ENCODE measurements at regions not wholly inside any gene's neighbourhood (a gene's known extent, or its start where the extent isn't known, plus 50 kb on each side); places are given as distances from the start of the nearest gene placed in this dataset.

DNA sequence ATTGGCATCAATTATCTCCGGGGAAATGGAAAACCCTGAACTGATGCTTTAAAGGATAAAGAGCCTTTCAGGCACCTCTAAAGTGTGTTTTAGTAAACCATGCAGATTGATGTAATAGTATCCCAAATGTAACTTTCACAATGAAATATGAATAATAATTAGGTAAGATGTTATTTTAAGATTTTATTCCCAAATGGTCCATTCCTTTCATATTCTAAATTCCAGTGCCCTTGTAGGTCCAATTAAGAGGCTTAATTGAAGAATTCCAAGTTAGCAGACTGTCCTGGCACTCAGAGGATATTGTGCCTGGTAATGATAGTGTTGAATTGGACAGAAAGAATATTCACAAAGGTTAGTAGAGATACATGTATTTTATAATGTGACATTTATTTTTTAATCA lies 352.5 kb upstream of the NUDT12 start:
- intact Hi-C loops (cut with micrococcal nuclease) = no loop called here
- DNase-seq (ENCODE audit: low read depth, low spot score) (no peak), FAIRE-seq (no peak)
- no peak overlapping the region for H3K9ac ChIP-seq (replicated peaks; ENCODE audit: extremely low read depth, insufficient read depth, low read length)
- dilution Hi-C loops (cut with MboI; ENCODE audit: extremely low pct_ligation_motif_present, low sequenced_read_pairs) = no loop called here
- POLR2A ChIA-PET = no interaction called here
- H3K36me3 ChIP-seq (ENCODE audit: control insufficient read depth in 2 of 2, extremely low read depth in 1 of 2, insufficient read depth in 2 of 2, low read length in 2 of 2) = no peaks in the 10 kb centered on the region
- no peak overlapping the region for H3K4me2 ChIP-seq (ENCODE audit: insufficient read depth, low read length)
- H3K9me1 ChIP-seq (replicated peaks; ENCODE audit: control insufficient read depth, extremely low read depth, insufficient read depth, low read length) = peaks cover 2% of the 10 kb centered on the region
- no peaks in the 10 kb centered on the region for H3K9me3 ChIP-seq (replicated peaks; ENCODE audit: control insufficient read depth, insufficient read depth, low read length)
- no peak overlapping the region for H3K4me3 ChIP-seq (replicated peaks in 1 of 3; ENCODE audit: insufficient read depth in 1 of 3, low read depth in 1 of 3, low read length in 3 of 3)
- no peaks in the 10 kb centered on the region for H3K4me1 ChIP-seq (ENCODE audit: control insufficient read depth, extremely low read depth, insufficient read depth, low read length)
- no TSS peak for BruUV-seq (replicated peaks)
- H3K79me2 ChIP-seq (ENCODE audit: control insufficient read depth, insufficient read depth, low read length) = no peaks in the 10 kb centered on the region
- CTCF ChIA-PET = no interaction called here
- H2AFZ ChIP-seq (ENCODE audit: low read depth, low read length) = no peak overlapping the region
- TF ChIP-seq, protein P1, sequence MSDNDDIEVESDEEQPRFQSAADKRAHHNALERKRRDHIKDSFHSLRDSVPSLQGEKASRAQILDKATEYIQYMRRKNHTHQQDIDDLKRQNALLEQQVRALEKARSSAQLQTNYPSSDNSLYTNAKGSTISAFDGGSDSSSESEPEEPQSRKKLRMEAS (IDR thresholded peaks at IDR 0.05; ENCODE audit: insufficient read depth, insufficient read length) = no peak
- TF ChIP-seq FOS (IDR thresholded peaks at IDR 0.05; ENCODE audit: borderline replicate concordance, insufficient read depth, low read length) (no peak), MYC (IDR thresholded peaks at IDR 0.05; ENCODE audit: low read depth, low read length) (no peak), JUN (IDR thresholded peaks at IDR 0.05; ENCODE audit: borderline replicate concordance, insufficient read depth, insufficient read length, low read depth) (no peak), GATA2 (IDR thresholded peaks at IDR 0.05; ENCODE audit: insufficient read depth, insufficient read length, low read depth, low read length) (no peak), POLR2AphosphoS5 (IDR thresholded peaks at IDR 0.05; ENCODE audit: insufficient read depth, low read depth, low read length) (no peak), EZH2 (IDR thresholded peaks at IDR 0.05; ENCODE audit: borderline replicate concordance, low read depth, low read length, severe bottlenecking) (no peak), POLR2A (IDR thresholded peaks at IDR 0.05; ENCODE audit: low read depth, low read length) (no peak)
- TF ChIP-seq, protein P2, sequence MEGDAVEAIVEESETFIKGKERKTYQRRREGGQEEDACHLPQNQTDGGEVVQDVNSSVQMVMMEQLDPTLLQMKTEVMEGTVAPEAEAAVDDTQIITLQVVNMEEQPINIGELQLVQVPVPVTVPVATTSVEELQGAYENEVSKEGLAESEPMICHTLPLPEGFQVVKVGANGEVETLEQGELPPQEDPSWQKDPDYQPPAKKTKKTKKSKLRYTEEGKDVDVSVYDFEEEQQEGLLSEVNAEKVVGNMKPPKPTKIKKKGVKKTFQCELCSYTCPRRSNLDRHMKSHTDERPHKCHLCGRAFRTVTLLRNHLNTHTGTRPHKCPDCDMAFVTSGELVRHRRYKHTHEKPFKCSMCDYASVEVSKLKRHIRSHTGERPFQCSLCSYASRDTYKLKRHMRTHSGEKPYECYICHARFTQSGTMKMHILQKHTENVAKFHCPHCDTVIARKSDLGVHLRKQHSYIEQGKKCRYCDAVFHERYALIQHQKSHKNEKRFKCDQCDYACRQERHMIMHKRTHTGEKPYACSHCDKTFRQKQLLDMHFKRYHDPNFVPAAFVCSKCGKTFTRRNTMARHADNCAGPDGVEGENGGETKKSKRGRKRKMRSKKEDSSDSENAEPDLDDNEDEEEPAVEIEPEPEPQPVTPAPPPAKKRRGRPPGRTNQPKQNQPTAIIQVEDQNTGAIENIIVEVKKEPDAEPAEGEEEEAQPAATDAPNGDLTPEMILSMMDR (IDR thresholded peaks at IDR 0.05; ENCODE audit: extremely low read depth in 1 of 2, insufficient read depth in 1 of 2, low read depth in 1 of 2, low read length in 2 of 2) = no peak
- no peaks in the 10 kb centered on the region for H4K20me1 ChIP-seq (replicated peaks; ENCODE audit: control insufficient read depth, extremely low read depth, insufficient read depth, low read length)
- no peak overlapping the region for H3K27ac ChIP-seq (ENCODE audit: insufficient read depth, low read depth, low read length)
- no peaks in the 10 kb centered on the region for H3K27me3 ChIP-seq (ENCODE audit: control insufficient read depth in 2 of 2, insufficient read depth in 2 of 2, low read length in 2 of 2)

All from endothelial cell of umbilical vein (primary cell).